ENCODE measurements at regions not wholly inside any gene's neighbourhood (a gene's known extent, or its start where the extent isn't known, plus 50 kb on each side); places are given as distances from the start of the nearest gene placed in this dataset.
A peak's percentile ranks its signal among the peaks of the same experiment; 100 is the strongest.

- no peak for DNase-seq (ENCODE audit: low read depth)
Observed at GRCh38 chr4:15270201-15270600, 157.6 kb upstream of the C1QTNF7 start.

GRCh38 chr4:15286041-15286440 lies 141.8 kb upstream of the C1QTNF7 start:
- no peak for DNase-seq (ENCODE audit: low read depth)

GRCh38 chr4:15291122-15291521 lies 136.7 kb upstream of the C1QTNF7 start:
- no peak for DNase-seq (ENCODE audit: low read depth)

- no peak for DNase-seq (ENCODE audit: low read depth)
Observed at GRCh38 chr4:15293711-15294110, 134.1 kb upstream of the C1QTNF7 start.

- no peak for DNase-seq (ENCODE audit: low read depth)
Observed at GRCh38 chr4:15294202-15294601, 133.6 kb upstream of the C1QTNF7 start.

GRCh38 chr4:15294832-15295231 lies 133.0 kb upstream of the C1QTNF7 start:
- DNase-seq (ENCODE audit: low read depth) = no peak

GRCh38 chr4:15295421-15296162 lies 132.2 kb upstream of the C1QTNF7 start:
- DNase-seq (ENCODE audit: low read depth) = peak; percentile 56

GRCh38 chr4:15297344-15297743 lies 130.5 kb upstream of the C1QTNF7 start:
- no peak for DNase-seq (ENCODE audit: low read depth)

- DNase-seq (ENCODE audit: low read depth) = no peak
Observed at GRCh38 chr4:15299627-15300026, 128.2 kb upstream of the C1QTNF7 start.

GRCh38 chr4:15303052-15303641 lies 124.7 kb upstream of the C1QTNF7 start:
- peak; percentile 41 for DNase-seq (ENCODE audit: low read depth)

GRCh38 chr4:15314974-15315373 lies 112.9 kb upstream of the C1QTNF7 start:
- DNase-seq (ENCODE audit: low read depth) = no peak

- DNase-seq (ENCODE audit: low read depth) = peak; percentile 49
Observed at GRCh38 chr4:15317246-15317645, 110.6 kb upstream of the C1QTNF7 start.

GRCh38 chr4:15318621-15319348 lies 109.0 kb upstream of the C1QTNF7 start:
- DNase-seq (ENCODE audit: low read depth) = peak; percentile 56

- DNase-seq (ENCODE audit: low read depth) = no peak
Observed at GRCh38 chr4:15320121-15320678, 107.6 kb upstream of the C1QTNF7 start.

- no peak for DNase-seq (ENCODE audit: low read depth)
Observed at GRCh38 chr4:15322006-15322405, 105.8 kb upstream of the C1QTNF7 start.

GRCh38 chr4:15325987-15326386 lies 101.8 kb upstream of the C1QTNF7 start:
- peak; percentile 23 for DNase-seq (ENCODE audit: low read depth)

- DNase-seq (ENCODE audit: low read depth) = peak; percentile 44
Observed at GRCh38 chr4:15327311-15328298, 100.2 kb upstream of the C1QTNF7 start.

GRCh38 chr4:15331930-15332329 lies 95.9 kb upstream of the C1QTNF7 start:
- DNase-seq (ENCODE audit: low read depth) = no peak

- no peak for DNase-seq (ENCODE audit: low read depth)
Observed at GRCh38 chr4:15332377-15332776, 95.5 kb upstream of the C1QTNF7 start.

GRCh38 chr4:15333692-15334633 lies 93.9 kb upstream of the C1QTNF7 start:
- DNase-seq (ENCODE audit: low read depth) = peak; percentile 77
